Umbilical cord (tissue), 1 donor: ENCODE measurements at regions not wholly inside any gene's neighbourhood (a gene's known extent, or its start where the extent isn't known, plus 50 kb on each side); places are given as distances from the start of the nearest gene placed in this dataset.
"Not testable (repeated sequence)": the region's sequence is repeated elsewhere in the genome, so short reads cannot be mapped to it uniquely, and the experiment has no call there.

ENCODE experiments used
- DNase-seq: peaks from one replicate; pipeline ENCODE4 v3.0.0-alpha.2; 2015; ENCODE audit warnings: low spot score

DNA sequence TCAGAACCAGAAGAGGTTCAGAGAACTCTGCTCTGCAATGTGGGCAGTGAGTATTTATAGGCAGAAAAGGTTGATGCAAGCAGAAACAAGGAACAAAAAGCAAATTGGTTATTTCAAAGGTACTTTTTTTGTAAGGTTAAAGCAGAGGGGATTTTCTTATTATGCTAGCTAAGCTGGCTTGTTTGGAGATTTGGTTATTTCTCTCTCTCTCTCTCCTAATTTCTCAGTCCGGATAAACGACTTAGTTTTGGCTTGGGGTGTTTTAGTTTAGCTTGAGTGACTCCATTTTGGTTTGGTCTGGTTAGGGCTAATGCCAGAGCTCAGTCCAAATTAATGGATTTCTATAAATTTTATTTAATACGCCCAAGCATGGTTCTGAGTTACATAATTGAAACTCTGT is 566.8 kb downstream of the SH2D4B start:
- DNase-seq = no peak

DNA sequence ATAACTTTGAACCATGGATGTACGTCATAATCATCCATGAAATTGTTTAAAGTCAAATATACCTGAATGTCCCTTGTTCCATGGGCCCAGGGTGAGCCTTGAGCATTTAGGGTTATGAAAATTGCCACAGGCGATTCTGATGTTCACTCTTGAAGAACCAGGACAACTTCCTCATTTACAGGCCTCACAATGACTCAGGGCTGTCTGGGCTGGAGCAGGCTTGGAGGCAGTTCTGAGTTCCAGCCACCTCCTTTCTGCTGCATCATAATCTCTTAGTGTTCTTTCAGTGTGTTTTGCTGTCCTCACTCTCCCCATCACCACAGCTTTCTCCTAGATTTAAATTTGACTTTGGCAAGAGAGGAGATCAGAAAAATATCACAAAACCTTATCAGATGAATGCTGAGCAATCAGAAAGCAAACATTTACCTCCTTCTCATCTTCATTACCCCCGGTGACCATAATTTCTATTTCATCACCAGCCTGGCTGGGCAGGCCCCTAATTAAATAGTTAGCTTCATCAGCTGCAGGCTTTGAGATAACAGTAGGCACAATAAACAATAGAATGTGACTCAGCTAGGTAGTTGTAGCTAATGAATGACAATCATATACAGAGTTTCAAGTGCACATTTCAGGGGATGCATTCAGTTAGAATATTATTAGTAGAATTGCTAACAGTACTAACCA is 571.0 kb downstream of the SH2D4B start:
- DNase-seq = no peak

DNA sequence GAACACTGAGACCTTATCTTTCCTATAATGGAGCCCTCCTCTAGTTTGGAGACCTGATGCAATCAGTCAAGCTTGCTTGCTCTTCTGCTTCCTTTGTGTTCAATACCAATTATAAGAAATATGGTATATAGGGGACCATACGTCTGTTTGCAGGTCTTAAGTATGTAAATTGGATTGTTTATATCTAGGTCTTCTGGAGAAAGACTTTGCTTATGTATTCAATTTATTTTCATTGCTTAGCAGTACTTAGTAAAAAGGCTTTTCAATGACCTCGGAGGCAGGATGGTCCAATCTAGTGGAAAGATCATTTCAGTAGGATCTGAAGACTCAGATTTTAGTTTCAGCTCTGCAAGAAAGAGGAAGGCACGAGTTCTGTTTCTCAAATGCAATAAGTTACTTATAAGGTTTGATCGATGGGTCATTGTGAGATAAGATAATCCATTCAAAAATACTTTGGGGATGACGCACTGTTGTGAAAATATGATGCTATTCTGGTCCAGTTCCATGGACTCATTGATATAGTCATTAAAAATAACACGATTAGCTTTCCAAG is 571.6 kb downstream of the SH2D4B start:
- no peak for DNase-seq

DNA sequence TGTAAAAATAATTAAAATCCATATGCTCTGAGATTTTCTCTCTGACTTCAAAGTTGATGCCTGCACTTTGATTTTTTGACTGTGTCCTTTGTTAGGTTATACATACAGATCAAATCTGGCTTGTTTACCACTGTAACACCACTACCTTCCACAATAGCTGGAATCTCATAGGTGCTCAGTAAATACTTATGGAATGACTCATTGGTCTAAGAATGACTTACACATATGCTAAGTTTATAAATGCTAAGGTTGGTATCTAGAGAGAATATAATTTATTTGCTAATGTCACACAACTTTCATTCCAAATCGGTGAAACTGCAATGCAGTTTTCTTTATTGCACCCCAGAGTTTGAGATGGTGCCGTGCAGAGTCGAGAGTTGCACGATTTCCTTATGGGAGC is 578.5 kb downstream of the SH2D4B start:
- no peak for DNase-seq

DNA sequence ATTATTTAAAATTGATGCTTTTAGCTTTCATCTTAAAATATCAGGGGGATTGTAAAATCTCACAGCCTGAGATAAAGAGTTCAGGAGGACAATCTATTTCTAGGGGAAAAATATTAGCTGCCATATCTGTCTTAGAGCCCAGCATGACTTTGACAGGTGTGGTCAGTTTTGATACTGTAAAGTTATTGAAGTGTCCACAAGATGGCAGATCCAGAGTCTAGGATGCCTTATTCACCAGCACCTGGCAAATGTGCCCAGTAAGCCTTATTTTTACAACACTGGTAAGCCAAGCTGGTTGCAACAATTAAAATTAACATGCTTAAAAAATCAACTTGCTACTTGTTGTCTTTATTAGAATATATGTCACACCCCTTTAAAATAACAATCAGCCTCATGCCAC is 579.3 kb downstream of the SH2D4B start:
- no peak for DNase-seq

DNA sequence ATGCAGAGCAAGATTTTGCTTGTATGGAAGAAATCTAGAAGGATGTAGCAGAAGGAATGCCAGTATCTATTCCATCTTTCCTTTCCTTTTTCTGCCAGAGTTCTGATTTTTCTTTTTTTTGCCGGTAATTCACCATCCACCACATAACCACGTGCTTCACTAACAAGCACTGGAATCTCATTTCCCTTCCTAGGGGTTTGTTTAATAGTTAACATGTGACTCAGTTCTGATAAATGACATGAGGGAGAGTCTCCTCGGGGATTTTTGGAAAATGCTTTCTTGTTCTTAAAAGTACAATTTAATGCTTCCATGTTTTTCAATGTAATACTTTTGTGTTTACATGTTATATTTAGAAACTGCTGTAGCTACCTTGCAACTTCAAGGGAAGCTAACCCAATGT is 590.2 kb downstream of the SH2D4B start:
- no peak for DNase-seq

DNA sequence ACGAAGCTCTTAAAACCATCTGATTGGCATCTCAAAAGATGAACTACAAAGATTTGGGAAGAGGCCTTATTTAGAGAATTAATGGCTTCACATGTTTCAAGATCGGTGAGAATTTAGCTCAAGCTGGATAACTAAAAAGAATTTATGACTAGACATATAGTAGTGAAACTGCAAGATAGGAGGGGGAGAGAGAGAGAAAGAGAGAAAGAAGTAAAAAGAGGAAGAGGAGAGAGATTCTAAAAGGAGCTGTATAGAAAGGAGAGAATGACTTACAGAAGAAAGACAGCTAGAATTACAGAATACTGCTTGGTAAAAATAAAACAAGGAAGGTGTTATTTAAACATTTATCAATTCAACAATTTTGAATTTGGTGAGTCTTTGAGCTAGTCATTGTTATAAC is 592.3 kb downstream of the SH2D4B start:
- DNase-seq = no peak

DNA sequence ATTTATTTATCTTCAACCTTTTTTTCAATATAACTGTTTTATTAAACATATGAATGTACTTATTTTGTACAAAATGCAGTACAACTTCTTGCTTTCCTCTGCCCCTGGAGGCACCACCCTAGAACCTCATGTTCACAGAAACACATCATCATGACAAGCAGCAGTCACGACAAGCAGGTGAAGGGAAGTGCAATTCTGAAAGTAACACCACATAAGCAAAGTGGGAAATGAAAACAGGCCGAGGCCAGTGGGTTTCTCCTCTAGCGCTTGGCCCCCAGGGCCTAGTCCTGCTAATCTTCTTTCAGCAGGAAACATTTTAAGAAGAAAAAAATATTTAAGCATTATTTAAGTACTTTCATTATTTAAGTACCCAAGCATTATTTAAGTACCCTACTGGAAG is 598.1 kb downstream of the SH2D4B start:
- no peak for DNase-seq

DNA sequence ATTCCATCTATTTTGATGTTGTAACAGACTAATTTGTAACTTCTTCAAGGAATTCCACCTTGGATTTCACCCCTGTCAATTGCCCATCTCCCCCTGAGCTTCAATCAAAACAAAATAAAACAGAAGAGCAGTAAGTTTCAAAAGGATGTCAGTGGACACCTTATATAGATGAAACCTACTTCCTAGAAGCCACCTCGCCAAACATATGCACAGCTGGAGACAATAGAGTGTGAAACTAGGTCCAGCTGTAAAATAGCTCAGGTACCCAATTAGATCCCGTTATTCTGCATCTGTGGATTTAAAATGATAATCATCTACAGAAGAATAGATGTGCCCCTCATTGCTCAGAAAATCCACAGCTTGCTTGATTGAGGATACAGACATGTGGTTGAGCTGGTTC is 598.6 kb downstream of the SH2D4B start:
- DNase-seq = no peak

DNA sequence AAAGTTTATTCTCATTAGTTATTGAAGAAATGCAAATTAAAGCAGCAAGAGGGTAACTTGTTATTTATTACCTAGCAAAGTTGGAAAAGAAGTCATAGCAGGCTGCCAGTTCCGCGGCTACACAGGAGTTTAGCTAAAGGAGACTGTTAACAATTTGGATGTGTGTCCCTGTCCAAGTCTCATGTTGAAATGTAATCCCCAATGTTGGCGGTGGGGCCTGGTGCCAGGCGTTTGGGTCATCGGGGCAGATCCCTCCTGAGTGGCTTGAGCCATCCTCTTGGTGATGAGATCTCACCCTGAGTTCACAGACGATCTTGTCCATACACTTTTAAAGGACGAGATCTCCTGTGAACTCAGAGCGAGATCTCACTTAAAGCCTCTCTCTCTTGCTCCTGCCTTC is 608.3 kb downstream of the SH2D4B start:
- no peak for DNase-seq

DNA sequence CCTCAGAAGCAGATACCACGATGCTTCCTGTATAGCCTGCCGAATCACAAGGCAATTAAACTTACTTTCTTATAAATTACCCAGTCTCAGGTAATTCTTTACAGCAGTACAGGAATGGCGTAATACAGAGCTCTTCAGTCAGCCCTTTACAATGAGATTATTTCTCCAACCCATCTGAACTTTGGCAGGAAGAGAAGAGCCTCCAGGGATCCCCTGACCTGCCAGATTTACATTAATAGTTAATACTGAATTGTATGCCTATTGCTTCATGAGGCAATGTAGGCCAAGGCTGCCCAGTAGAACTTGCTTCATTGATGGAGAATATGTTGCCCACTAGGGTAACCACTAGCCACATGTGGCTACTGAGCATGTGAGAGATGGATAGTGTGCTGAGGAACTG is 608.7 kb downstream of the SH2D4B start:
- no peak for DNase-seq

DNA sequence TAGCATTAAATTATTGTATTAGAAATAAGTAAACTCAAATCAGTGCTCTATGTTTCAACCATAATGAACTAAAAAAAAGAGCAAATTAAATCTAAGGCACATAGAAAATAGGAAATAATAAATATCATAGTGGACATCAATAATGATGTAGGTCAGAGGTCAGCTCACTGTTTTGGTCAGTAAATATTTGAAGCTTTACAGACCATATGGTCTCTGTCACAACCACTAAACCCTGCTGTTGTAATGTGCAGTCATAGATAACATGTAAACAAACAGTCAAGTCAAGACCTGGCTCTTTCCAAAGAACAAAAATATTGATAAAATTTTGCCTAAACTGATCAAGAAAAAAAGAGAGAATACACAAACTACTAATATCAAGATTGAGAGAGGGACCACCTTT is 615.0 kb downstream of the SH2D4B start:
- DNase-seq = no peak

GRCh38 chr10:81157681-81158080 is 620.0 kb downstream of the SH2D4B start:
- no peak for DNase-seq

DNA sequence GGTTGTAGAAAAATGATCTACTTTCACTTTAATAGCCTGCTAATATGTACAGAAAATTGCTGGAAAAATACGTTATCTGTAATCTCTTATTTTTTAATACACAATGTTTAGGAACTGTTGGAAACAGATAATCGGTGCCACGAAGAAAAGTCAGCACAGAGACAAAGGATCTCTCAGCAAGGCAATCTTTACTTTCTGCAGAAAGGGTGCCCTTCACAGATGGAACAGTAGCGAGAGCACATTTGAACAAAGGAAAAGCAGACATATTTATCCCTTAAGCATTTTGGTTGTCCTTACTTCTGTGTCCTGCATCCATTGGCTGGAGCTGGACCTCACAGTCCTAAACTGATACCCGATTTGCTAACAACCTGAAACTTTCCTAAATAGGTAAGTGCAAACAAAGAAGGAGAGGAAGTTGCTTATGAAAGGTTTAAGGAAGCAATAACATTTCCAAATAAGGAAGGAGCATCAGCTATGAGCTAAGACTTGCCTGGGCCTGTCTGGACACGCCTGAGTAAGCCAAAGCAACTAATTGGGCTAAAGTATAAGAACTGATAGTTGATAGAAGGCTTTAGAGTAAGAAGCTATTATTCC is 640.0 kb downstream of the SH2D4B start:
- no peak for DNase-seq

DNA sequence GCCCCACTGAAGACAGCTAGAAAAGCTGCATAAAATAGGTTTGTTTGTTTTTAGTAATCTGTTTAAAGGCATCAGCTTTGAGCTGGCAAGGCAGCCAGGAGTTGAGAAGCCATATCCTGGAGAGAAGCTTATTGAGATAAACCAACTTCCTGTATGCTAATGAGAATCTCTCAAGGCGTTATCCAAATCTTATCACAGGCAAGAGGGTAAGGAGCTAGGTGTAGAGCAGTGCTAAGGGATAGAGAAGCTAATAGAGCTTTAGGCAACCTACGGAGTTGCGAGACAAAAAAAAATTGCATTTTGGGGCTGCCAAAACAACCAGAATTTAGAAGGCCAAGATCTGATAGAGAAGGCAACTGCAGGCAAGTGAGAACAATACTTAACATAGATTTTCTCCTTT is 641.6 kb downstream of the SH2D4B start:
- no peak for DNase-seq

DNA sequence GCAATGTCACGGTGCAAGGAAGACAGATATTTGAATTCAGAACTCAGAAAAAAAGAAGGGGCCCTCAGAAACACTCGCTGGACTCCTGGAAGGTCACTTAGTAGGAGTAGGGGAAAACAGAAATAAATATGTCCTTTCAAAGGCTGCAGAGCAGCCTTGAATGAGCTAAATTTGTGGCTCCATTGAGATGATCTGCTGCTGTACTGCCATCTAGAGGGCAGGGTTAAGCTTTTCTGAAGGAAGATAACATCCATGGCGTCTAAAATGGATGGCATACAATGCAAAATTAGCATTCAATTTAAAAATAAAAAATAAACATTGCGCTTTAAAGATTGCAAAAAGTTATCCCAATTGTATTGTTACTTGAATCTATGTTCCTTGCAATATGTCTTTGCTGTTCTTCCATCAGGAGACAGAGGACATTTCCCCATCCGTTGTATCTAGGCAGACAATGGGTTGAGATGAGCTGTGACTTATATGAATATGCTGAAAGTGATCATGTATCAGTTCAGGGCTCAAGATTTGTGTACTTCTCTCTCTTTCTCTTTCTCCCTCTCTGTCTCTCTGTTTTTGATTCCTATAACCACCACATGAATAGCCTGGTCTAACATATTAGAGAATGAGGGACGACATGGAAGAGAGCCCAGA is 642.2 kb downstream of the SH2D4B start:
- DNase-seq = no peak

GRCh38 chr10:81182296-81182695 is 644.6 kb downstream of the SH2D4B start:
- DNase-seq = no peak

DNA sequence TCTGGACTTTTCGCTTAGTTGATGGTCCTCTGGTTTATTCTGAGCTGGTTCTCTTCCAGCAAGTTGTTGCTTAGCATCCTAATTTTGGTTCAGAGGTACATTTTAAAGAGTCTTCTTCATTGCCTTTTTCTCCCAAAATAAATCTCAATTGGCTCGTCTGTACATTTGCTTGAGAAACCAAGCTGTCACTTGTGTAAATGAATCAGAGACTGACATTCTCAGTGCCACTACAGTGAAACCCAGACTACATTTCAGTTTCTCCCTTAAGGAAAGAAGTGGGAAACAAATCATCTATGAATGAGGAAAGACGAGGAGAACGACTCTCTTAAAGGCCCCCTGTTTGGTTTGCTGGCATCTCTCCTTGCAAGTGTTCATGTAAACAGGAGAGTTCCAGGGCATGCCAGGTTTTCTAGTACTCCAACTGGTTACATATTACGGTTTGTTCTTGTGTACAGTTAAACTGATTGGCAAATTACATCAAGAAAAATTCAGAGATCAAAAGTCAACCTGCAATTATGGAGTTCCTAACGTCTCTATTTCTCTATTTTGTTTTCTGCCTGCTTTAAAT is 654.6 kb downstream of the SH2D4B start:
- no peak for DNase-seq

DNA sequence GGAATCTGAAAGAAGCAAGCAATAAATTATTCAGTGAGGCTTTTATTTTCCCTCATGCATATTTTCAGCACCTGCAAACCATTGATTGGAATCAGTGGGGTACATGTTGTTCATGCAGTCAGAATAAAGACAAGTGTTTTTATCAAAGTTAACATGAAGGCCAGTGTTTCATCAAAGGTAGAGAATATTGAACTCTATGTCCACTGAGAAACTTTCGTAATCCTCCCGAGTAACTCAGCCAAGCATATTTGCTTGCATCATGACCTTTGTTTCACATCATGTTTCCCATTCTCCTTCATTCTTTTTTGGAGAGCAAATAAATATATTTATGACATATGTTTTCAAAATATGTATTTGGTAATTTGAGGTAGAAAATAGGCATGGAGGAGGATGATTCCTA is 663.1 kb downstream of the SH2D4B start:
- no peak for DNase-seq

DNA sequence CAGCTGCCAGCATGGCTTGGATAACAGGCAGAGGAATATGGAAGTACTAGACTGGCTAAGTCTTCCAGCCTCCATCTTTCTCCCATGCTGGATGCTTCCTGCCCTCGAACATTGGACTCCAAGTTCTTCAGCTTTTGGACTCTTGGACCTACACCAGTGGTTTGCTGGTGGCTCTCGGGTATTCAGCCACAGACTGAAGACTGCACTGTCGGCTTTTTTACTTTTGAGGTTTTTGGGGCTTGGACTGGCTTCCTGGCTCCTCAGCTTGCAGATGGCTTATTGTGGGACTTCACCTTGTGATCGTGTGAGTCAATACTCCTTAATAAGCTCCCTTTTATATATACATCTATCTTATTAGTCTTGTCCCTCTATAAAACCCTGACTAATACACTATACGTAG is 667.6 kb upstream of the NRG3 start:
- DNase-seq = not testable (repeated sequence)

- DNase-seq = no peak
Measured at GRCh38 chr10:81213370-81213769, 661.6 kb upstream of the NRG3 start.

GRCh38 chr10:81215498-81215897 is 659.5 kb upstream of the NRG3 start:
- DNase-seq = peak; percentile 52

- no peak for DNase-seq
Measured at GRCh38 chr10:81216949-81217348, 658.0 kb upstream of the NRG3 start.
